ENCODE measurements at regions not wholly inside any gene's neighbourhood (a gene's known extent, or its start where the extent isn't known, plus 50 kb on each side); places are given as distances from the start of the nearest gene placed in this dataset.
"Not testable (repeated sequence)": the region's sequence is repeated elsewhere in the genome, so short reads cannot be mapped to it uniquely, and the experiment has no call there.

GRCh38 chr7:14967376-14967775 lies 64.8 kb upstream of the DGKB start:
- not testable (repeated sequence) for TF ChIP-seq CTCF, POLR2A, POLR2AphosphoS5, EP300 (IDR thresholded peaks at IDR 0.05)
